GM12873 (cell line): ENCODE measurements at regions not wholly inside any gene's neighbourhood (a gene's known extent, or its start where the extent isn't known, plus 50 kb on each side); places are given as distances from the start of the nearest gene placed in this dataset.

Source experiments
- TF ChIP-seq, protein P1 (sequence below): IDR thresholded peaks from 2 replicates; pipeline ENCODE4 v1.5.1; 2012; ENCODE audit warnings: low read depth, mild to moderate bottlenecking, moderate library complexity, low read length, control low read depth; ENCODE audit not compliant: insufficient read depth; ENCODE audit errors: missing control alignments

- TF ChIP-seq, protein P1, sequence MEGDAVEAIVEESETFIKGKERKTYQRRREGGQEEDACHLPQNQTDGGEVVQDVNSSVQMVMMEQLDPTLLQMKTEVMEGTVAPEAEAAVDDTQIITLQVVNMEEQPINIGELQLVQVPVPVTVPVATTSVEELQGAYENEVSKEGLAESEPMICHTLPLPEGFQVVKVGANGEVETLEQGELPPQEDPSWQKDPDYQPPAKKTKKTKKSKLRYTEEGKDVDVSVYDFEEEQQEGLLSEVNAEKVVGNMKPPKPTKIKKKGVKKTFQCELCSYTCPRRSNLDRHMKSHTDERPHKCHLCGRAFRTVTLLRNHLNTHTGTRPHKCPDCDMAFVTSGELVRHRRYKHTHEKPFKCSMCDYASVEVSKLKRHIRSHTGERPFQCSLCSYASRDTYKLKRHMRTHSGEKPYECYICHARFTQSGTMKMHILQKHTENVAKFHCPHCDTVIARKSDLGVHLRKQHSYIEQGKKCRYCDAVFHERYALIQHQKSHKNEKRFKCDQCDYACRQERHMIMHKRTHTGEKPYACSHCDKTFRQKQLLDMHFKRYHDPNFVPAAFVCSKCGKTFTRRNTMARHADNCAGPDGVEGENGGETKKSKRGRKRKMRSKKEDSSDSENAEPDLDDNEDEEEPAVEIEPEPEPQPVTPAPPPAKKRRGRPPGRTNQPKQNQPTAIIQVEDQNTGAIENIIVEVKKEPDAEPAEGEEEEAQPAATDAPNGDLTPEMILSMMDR: no peak
These were observed 254.9 kb upstream of the TMEM132C start for GRCh38 chr12:128012110-128012509.

GRCh38 chr12:128015276-128015675 lies 251.7 kb upstream of the TMEM132C start:
- TF ChIP-seq, protein P1: no peak

- TF ChIP-seq, protein P1: no peak
These were observed 248.9 kb upstream of the TMEM132C start for GRCh38 chr12:128018067-128018466.

DNA sequence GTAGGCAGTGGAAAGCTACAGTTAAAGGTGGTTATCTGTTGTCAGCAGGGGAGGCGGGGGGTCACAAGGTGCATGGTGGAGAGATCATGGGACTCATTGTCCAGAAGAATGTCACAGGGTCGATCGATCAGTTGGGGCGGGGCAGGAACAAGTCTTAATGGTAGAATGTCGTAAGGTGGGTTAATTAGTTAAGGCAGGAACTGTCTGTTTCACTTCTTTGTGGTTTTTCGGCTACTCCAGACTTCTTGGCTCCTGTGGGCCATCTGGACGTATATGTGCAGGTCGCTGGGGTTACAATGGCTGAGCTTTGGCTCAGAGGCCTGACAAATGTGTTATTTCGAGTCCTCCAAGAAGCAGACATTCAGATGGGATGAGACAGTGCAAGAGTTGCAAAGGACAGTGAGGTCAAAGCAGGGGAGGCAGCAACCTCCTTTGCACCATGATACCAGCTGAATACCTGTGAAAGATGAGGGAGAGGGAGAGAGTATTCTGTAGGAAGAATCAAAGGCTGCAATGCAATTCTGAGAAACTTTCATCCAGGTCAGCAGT lies 246.9 kb upstream of the TMEM132C start:
- TF ChIP-seq, protein P1: no peak

DNA sequence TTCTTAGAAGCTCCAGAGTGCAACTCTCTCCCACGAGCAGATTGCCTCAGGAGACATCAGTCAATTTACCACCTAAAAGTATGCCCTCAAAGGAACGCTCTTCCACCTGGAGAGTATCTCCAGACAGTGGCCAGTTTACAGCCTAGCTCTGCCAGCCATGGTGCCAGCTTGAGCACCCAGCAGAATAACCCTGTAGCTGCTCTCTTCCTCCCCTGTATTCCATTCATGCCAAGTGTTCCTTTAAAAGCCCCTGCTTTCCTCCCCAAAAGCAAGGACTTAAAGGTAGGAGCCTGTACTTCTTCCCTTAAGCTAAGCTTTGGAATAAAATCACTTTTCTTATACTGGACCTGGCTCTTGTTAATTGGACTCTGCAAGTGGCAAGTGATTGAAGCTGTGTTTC lies 245.4 kb upstream of the TMEM132C start:
- TF ChIP-seq, protein P1: no peak

GRCh38 chr12:128025589-128026245 lies 241.3 kb upstream of the TMEM132C start:
- TF ChIP-seq, protein P1: no peak

DNA sequence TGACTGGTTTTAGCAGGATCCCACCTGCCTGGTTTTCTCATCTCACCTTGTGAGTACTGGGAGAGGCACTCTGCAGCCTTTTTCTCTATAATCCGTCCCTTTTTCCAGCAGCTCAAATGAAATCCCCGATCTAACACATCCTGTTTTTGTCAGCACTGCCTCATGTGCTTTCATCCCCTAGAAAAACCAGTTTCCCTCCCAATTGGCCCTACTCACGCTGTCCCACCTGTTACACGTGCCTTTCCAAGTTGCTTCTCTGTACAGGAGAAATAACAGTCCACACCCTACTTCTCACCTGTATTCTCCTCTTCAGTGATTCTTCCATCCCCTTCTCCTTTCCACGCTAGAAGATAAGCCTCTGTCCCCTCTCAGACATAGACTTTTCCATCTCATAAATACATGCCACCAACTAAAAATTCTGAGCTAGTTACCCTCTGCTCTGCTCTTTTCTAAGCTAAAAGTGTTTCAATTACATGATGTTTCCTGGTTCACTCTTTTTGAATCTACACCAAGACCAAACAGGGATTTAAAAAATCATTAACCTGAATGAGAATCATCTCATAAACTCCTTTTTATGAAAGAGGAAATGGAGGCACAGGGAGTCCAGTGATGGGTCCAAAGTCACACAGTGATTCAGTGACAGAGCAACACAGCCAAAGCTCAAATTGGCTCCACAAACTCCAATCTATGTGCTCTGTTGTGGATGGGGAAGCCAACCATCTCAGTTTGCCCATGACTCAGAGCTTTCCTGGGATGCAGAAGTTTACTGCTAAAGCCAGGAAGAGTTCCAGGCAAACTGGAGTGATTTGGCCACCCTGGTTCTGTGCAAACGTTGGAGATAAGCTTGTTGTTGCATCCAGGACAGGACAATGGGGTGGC lies 240.0 kb upstream of the TMEM132C start:
- TF ChIP-seq, protein P1: no peak
